ENCODE measurements at regions not wholly inside any gene's neighbourhood (a gene's known extent, or its start where the extent isn't known, plus 50 kb on each side); places are given as distances from the start of the nearest gene placed in this dataset.

GRCh38 chr11:45036733-45037132 lies 86.0 kb upstream of the TP53I11 start:
- no peak for TF ChIP-seq CTCF (IDR thresholded peaks at IDR 0.05; ENCODE audit: low read depth, low read length, poor library complexity, severe bottlenecking)
- no peak for TF ChIP-seq EZH2phosphoT487 (IDR thresholded peaks at IDR 0.05; ENCODE audit: borderline replicate concordance, low read length)

Data from DOHH2 (cell line).